ENCODE measurements at regions not wholly inside any gene's neighbourhood (a gene's known extent, or its start where the extent isn't known, plus 50 kb on each side); places are given as distances from the start of the nearest gene placed in this dataset.

DNA sequence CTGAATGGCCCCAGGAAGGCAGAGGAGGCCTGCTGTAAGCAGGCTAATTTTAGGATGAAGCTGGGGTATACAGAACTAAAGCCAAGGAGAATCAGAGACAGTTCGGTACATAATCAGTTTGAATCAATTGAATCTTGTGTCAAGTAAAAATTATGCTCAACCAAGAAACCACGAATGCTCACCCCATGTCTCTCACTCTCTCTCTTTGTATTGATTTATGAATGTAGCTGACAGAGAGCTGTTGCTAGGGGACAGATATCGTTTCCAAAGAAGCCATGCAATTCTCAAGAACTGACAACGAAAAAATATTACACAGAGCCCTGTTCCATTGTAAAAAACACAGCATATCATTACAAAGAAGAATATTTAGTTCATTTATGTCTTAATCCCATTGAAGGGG lies 151.1 kb upstream of the PKP2 start:
- intact Hi-C loops (cut with micrococcal nuclease), result no loop called here
- ChIA-PET CTCF (no interaction called here), POLR2A (no interaction called here)

DNA sequence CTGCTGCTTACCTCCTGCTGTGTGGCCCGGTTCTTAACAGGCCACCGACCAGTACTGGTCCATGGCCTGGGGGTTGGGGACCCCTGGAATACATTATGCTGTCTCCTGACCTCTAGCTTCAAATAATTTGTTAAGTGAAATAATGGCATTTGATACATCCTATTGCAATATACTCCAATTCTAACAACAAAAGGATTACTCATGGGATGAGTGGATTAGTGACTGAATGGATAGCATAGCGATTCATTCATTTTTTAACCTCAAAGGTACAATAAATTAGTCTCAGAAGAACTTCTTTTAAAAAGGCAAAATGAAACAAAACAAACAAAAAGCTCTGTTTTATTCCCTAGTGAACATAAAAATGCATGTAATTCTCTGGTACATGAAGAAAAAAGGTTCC lies 147.9 kb upstream of the PKP2 start:
- Histone ChIP-seq H4K20me1 (ENCODE audit: insufficient read depth) (no peaks in the 10 kb centered on the region; the same call in 1 of the 2 replicates), H3K4me3 (replicated peaks in 1 of 2; ENCODE audit: low read depth in 1 of 2, low read length in 2 of 2) (no peak overlapping the region), H2AFZ (ENCODE audit: low read depth, low read length, poor library complexity, severe bottlenecking) (no peak overlapping the region), H3K9ac (ENCODE audit: low read length) (no peak overlapping the region), H3K79me2 (ENCODE audit: insufficient read depth, low read length) (no peaks in the 10 kb centered on the region), H3K4me2 (ENCODE audit: low read length) (no peak overlapping the region), H3K27ac (ENCODE audit: low read depth, low read length) (no peak overlapping the region), H3K9me3 (ENCODE audit: control insufficient read depth in 1 of 2, insufficient read depth in 1 of 2, low read depth in 1 of 2, low read length in 2 of 2) (no peaks in the 10 kb centered on the region), H3K36me3 (ENCODE audit: control insufficient read depth in 1 of 2, insufficient read depth in 2 of 2, low read length in 2 of 2) (no peaks in the 10 kb centered on the region), H3K4me1 (ENCODE audit: control insufficient read depth in 1 of 2, insufficient read depth in 2 of 2, low read length in 2 of 2) (no peaks in the 10 kb centered on the region), H3K9me2 (ENCODE audit: insufficient read depth) (no peaks in the 10 kb centered on the region), H3K27me3 (ENCODE audit: insufficient read depth, low read length) (no peaks in the 10 kb centered on the region)
- ChIA-PET POLR2A (no interaction called here), RAD21 (ENCODE audit: low non-redundant PET in 1 of 2, low total read pairs in 2 of 2, uncharacterized antibody in 2 of 2, unreplicated experiment in 2 of 2) (no interaction called here), CTCF (no interaction called here)
- ATAC-seq, result no peak
- BruUV-seq (replicated peaks), result no TSS peak
- intact Hi-C loops (cut with micrococcal nuclease), result loop anchor here (5.0 kb wide), 1 partner anchor 42 kb away; no protein-coding TSS in a partner anchor
- no peak for DNase-seq (ENCODE audit: low read depth, low spot score)
- TF ChIP-seq TCF7L2 (IDR thresholded peaks at IDR 0.05; ENCODE audit: borderline replicate concordance, extremely low read depth, insufficient read depth, insufficient read length), result no peak
- TF ChIP-seq EZH2phosphoT487 (IDR thresholded peaks at IDR 0.05; ENCODE audit: borderline replicate concordance), result no peak
- no peak for TF ChIP-seq ZNF274 (IDR thresholded peaks at IDR 0.05; ENCODE audit: low read depth, low read length)
- no peak for TF ChIP-seq SRF (IDR thresholded peaks at IDR 0.05; ENCODE audit: low read depth)
- no peak for TF ChIP-seq EZH2 (IDR thresholded peaks at IDR 0.05)
- TF ChIP-seq, protein P1, sequence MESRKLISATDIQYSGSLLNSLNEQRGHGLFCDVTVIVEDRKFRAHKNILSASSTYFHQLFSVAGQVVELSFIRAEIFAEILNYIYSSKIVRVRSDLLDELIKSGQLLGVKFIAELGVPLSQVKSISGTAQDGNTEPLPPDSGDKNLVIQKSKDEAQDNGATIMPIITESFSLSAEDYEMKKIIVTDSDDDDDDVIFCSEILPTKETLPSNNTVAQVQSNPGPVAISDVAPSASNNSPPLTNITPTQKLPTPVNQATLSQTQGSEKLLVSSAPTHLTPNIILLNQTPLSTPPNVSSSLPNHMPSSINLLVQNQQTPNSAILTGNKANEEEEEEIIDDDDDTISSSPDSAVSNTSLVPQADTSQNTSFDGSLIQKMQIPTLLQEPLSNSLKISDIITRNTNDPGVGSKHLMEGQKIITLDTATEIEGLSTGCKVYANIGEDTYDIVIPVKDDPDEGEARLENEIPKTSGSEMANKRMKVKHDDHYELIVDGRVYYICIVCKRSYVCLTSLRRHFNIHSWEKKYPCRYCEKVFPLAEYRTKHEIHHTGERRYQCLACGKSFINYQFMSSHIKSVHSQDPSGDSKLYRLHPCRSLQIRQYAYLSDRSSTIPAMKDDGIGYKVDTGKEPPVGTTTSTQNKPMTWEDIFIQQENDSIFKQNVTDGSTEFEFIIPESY (IDR thresholded peaks at IDR 0.05; ENCODE audit: extremely low read depth, insufficient replicate concordance, low read length), result no peak
- TF ChIP-seq FOSL1 (IDR thresholded peaks at IDR 0.05; ENCODE audit: low read depth), result no peak
- TF ChIP-seq CEBPB (IDR thresholded peaks at IDR 0.05; ENCODE audit: low read depth), result no peak
- TF ChIP-seq EGR1 (IDR thresholded peaks at IDR 0.05; ENCODE audit: low read depth), result no peak
- TF ChIP-seq SIN3A (IDR thresholded peaks at IDR 0.05; ENCODE audit: low read depth), result no peak
- TF ChIP-seq JUND (IDR thresholded peaks at IDR 0.05), result no peak
- no peak for TF ChIP-seq SP1 (IDR thresholded peaks at IDR 0.05; ENCODE audit: low read depth)
- no peak for TF ChIP-seq ZFX (IDR thresholded peaks at IDR 0.05)
- TF ChIP-seq, protein P2, sequence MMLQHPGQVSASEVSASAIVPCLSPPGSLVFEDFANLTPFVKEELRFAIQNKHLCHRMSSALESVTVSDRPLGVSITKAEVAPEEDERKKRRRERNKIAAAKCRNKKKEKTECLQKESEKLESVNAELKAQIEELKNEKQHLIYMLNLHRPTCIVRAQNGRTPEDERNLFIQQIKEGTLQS (IDR thresholded peaks at IDR 0.05), result no peak

More for the DNA sequence above, 151.1 kb upstream of the PKP2 start:
- Histone ChIP-seq H3K4me3 (replicated peaks in 1 of 2; ENCODE audit: low read depth in 1 of 2, low read length in 2 of 2) (no peak overlapping the region), H3K9me2 (ENCODE audit: insufficient read depth) (no peaks in the 10 kb centered on the region), H2AFZ (ENCODE audit: low read depth, low read length, poor library complexity, severe bottlenecking) (no peak overlapping the region), H3K4me1 (ENCODE audit: control insufficient read depth in 1 of 2, insufficient read depth in 2 of 2, low read length in 2 of 2) (no peaks in the 10 kb centered on the region), H3K79me2 (ENCODE audit: insufficient read depth, low read length) (no peaks in the 10 kb centered on the region), H3K36me3 (ENCODE audit: control insufficient read depth in 1 of 2, insufficient read depth in 2 of 2, low read length in 2 of 2) (no peaks in the 10 kb centered on the region), H3K27ac (ENCODE audit: low read depth, low read length) (no peak overlapping the region), H4K20me1 (ENCODE audit: insufficient read depth) (no peaks in the 10 kb centered on the region; the same call in 1 of the 2 replicates), H3K27me3 (ENCODE audit: insufficient read depth, low read length) (no peaks in the 10 kb centered on the region), H3K9me3 (ENCODE audit: control insufficient read depth in 1 of 2, insufficient read depth in 1 of 2, low read depth in 1 of 2, low read length in 2 of 2) (no peaks in the 10 kb centered on the region), H3K4me2 (ENCODE audit: low read length) (no peak overlapping the region), H3K9ac (ENCODE audit: low read length) (no peak overlapping the region)
- DNase-seq (ENCODE audit: low read depth, low spot score), result no peak
- no peak for ATAC-seq
- TF ChIP-seq SP1 (IDR thresholded peaks at IDR 0.05; ENCODE audit: low read depth) (no peak), ELF1 (IDR thresholded peaks at IDR 0.05; ENCODE audit: borderline replicate concordance, low read depth) (no peak), EGR1 (IDR thresholded peaks at IDR 0.05; ENCODE audit: low read depth) (no peak), ZFX (IDR thresholded peaks at IDR 0.05) (no peak), RAD21 (IDR thresholded peaks at IDR 0.05; ENCODE audit: low read depth) (no peak), CEBPB (IDR thresholded peaks at IDR 0.05; ENCODE audit: low read depth) (no peak)
- TF ChIP-seq, protein P3, sequence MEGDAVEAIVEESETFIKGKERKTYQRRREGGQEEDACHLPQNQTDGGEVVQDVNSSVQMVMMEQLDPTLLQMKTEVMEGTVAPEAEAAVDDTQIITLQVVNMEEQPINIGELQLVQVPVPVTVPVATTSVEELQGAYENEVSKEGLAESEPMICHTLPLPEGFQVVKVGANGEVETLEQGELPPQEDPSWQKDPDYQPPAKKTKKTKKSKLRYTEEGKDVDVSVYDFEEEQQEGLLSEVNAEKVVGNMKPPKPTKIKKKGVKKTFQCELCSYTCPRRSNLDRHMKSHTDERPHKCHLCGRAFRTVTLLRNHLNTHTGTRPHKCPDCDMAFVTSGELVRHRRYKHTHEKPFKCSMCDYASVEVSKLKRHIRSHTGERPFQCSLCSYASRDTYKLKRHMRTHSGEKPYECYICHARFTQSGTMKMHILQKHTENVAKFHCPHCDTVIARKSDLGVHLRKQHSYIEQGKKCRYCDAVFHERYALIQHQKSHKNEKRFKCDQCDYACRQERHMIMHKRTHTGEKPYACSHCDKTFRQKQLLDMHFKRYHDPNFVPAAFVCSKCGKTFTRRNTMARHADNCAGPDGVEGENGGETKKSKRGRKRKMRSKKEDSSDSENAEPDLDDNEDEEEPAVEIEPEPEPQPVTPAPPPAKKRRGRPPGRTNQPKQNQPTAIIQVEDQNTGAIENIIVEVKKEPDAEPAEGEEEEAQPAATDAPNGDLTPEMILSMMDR (IDR thresholded peaks at IDR 0.05 in 2 of 3, conservative IDR thresholded peaks at IDR 0.05 in 1 of 3; ENCODE audit: borderline replicate concordance in 1 of 3, insufficient read depth in 1 of 3, low read depth in 2 of 3, low read length in 2 of 3), result no peak
- RAD21 ChIA-PET (ENCODE audit: low non-redundant PET in 1 of 2, low total read pairs in 2 of 2, uncharacterized antibody in 2 of 2, unreplicated experiment in 2 of 2), result no interaction called here
- no TSS peak for BruUV-seq (replicated peaks)
